Pancreas (tissue), 10 donors: ENCODE measurements at regions not wholly inside any gene's neighbourhood (a gene's known extent, or its start where the extent isn't known, plus 50 kb on each side); places are given as distances from the start of the nearest gene placed in this dataset.

Source experiments
- ATAC-seq, 4 donors: fragments of 200-7000 bp; cut with Tn5 transposase; one replicate each; pipeline versions ENCODE4 v1.8.0 to v1.9.1; 2020; ENCODE audit warnings: mild to moderate bottlenecking in 4 of 4, moderate library complexity in 4 of 4
- DNase-seq, 6 donors: peaks; one replicate each; pipeline ENCODE4 v3.0.0-alpha.2; 2020
- FAIRE-seq: peaks from 2 replicates; lab custom pipeline; 2012; peaks lifted over from hg19 to GRCh38; lab: Jason Lieb, UNC
- H3K27ac ChIP-seq, 4 donors: fragments of 200-600 bp; sonication (generic); 1 replicate in 3 of 4; 2 replicates in 1 of 4; pipeline versions ENCODE4 v1.5.0 to v1.8.0; 2020
- H3K27me3 ChIP-seq, 4 donors: fragments of 200-600 bp; one replicate each; pipeline ENCODE4 v1.8.0; 2021
- H3K36me3 ChIP-seq, 3 donors: fragments of 200-600 bp; sonication (generic) in 1 of 3; one replicate each; pipeline versions ENCODE4 v1.5.0 to v1.8.0; 2020 to 2021
- H3K4me1 ChIP-seq, 3 donors: fragments of 200-600 bp; one replicate each; pipeline ENCODE4 v1.8.0; 2021
- H3K4me3 ChIP-seq, 4 donors: fragments of 200-600 bp; sonication (generic) in 2 of 4; one replicate each; pipeline versions ENCODE4 v1.5.0 to v1.8.0; 2020 to 2021
- H3K9me3 ChIP-seq, 4 donors: fragments of 200-600 bp; one replicate each; pipeline ENCODE4 v1.8.0; 2021
- WGBS, 2 donors: extraction: QIAGEN DNeasy Blood & Tissue Kit; methylation state at CpG; one replicate each; pipeline ENCODE4 v1.1.7; 2013; 5-methylcytosine and 5-hydroxymethylcytosine counted together
- intact Hi-C, 3 donors: fragments of 100-400 bp; cut with DNase I; formaldehyde crosslinking; loops; one replicate each; pipeline versions ENCODE4 v1.11.1 to v1.14.2; 2022
- TF ChIP-seq, protein P1 (sequence below), 4 donors: fragments of 200-600 bp; sonication (generic) in 3 of 4; IDR thresholded peaks; one replicate each; pipeline versions ENCODE4 v1.5.0 to v1.8.0; 2021; ENCODE audit warnings: antibody characterized with exemption in 4 of 4
- donor health status: healthy with polysubstance abuse.
- donor health status: DM: no; HTN: no; CAD: no; lungs with moderate emphysema.
- donor health status: DM: no; HTN: no; CAD: no.
- donor health status: control.
- donor health status: control.
- donor health status: Bipolar disorder and iron deficiency.
- donor health status: DM: yes; HTN: yes; CAD: no.
- donor health status: DM: no; HTN: no; CAD: no.
- donor health status: DM: no; HTN: no; CAD: no.
- donor health status: DM: yes; HTN: yes; CAD: no.

DNA sequence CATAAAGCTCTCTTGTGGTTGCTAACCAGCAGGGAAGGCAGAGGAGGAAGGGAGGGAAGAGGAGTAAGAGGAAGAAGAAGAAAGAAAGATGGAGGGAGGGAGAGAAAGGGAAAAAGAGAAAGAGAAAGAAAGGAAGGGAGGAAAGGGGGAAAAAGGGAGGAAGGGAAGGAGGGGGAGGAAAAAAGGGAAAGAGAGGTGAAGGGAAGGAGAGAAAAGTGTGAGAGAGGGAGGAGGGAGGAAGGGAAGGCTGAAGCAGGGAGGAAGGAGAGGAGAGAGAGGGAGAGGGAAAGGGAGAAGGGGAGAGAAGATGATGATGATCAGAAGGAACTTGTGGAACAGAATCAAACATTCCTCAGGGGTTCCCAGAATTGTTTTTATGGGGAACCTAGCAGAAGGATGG lies 57.5 kb upstream of the TOX2 start:
- H3K27ac ChIP-seq = no peak overlapping the region
- H3K36me3 ChIP-seq = no peaks in the 10 kb centered on the region
- no peak overlapping the region for H3K4me3 ChIP-seq
- no peak for FAIRE-seq
- no peaks in the 10 kb centered on the region for H3K4me1 ChIP-seq
- no peaks in the 10 kb centered on the region for H3K9me3 ChIP-seq
- no peak for DNase-seq
- H3K27me3 ChIP-seq = peaks cover 0 to 6% (median 0%) of the 10 kb centered on the region in 4 donors
- TF ChIP-seq, protein P1, sequence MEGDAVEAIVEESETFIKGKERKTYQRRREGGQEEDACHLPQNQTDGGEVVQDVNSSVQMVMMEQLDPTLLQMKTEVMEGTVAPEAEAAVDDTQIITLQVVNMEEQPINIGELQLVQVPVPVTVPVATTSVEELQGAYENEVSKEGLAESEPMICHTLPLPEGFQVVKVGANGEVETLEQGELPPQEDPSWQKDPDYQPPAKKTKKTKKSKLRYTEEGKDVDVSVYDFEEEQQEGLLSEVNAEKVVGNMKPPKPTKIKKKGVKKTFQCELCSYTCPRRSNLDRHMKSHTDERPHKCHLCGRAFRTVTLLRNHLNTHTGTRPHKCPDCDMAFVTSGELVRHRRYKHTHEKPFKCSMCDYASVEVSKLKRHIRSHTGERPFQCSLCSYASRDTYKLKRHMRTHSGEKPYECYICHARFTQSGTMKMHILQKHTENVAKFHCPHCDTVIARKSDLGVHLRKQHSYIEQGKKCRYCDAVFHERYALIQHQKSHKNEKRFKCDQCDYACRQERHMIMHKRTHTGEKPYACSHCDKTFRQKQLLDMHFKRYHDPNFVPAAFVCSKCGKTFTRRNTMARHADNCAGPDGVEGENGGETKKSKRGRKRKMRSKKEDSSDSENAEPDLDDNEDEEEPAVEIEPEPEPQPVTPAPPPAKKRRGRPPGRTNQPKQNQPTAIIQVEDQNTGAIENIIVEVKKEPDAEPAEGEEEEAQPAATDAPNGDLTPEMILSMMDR (IDR thresholded peaks at IDR 0.05) = no peak
- intact Hi-C loops = no loop called here
- ATAC-seq = no peak

DNA sequence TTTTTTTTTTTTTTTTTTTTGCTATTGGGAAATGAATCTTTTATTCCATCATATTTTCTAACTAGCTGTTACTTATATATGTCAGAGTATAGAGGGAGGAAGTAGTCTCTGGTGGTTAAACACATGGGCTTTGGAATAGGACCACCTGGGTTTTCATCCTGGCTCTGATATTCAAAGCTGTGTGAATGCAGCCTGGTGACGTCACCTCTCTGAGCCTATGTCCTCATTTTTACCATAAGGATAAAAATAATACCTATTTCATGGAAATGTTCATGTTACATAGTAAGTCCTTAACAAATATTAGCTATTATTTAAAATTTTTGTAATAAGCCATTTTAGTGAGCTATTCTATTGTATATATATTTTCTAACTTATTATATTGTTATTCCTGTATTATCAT lies 58.8 kb upstream of the TOX2 start:
- TF ChIP-seq, protein P1 (IDR thresholded peaks at IDR 0.05) = no peak
- FAIRE-seq (no peak), DNase-seq (no peak), ATAC-seq (no peak)
- Histone ChIP-seq H3K27me3 (no peaks in the 10 kb centered on the region), H3K9me3 (no peaks in the 10 kb centered on the region), H3K27ac (no peak overlapping the region), H3K4me1 (no peaks in the 10 kb centered on the region), H3K36me3 (no peaks in the 10 kb centered on the region), H3K4me3 (no peak overlapping the region)
- WGBS, 2 donors = 62 to 86% methylated on average over 1 of the region's 1 CpG
- intact Hi-C loops = no loop called here

- ATAC-seq (no peak), FAIRE-seq (no peak), DNase-seq (no peak)
- TF ChIP-seq, protein P1 (IDR thresholded peaks at IDR 0.05) = no peak
- Histone ChIP-seq H3K27me3 (no peaks in the 10 kb centered on the region), H3K4me3 (no peak overlapping the region), H3K4me1 (no peaks in the 10 kb centered on the region), H3K27ac (no peak overlapping the region), H3K9me3 (no peaks in the 10 kb centered on the region), H3K36me3 (no peaks in the 10 kb centered on the region)
- WGBS, 2 donors = 85 to 89% methylated on average over 6 of the region's 6 CpGs
- intact Hi-C loops = no loop called here
Observed at GRCh38 chr20:43853918-43854317, 60.7 kb upstream of the TOX2 start.

DNA sequence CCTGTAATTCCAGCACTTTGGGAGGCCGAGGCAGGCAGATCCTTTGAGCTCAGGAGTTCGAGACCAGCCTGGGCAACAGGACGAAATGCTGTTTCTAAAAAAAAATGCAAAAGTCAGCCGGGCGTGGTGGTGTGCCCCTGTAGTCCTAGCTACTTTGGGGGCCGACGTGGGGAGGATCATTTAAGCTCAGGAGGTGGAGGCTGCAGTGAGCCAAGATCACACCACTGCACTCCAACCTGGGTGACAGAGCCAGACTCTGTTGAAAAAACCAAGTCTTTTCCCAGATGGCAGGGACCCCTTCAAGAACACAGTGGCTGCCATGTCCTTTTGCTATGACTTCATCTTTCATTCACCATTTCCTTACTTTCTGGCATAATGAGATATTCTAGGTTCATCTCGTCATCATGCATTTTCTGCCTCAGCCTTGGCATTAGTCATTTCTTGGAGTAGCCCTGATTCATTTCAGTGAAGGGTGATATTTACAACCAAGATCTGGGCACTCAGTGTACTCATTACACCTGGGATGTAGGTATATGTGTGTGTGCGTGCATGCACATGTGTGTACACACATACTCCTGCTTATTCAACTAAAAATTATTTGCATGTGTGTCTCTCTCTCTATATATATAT lies 61.4 kb upstream of the TOX2 start:
- H3K27me3 ChIP-seq = no peaks in the 10 kb centered on the region
- H3K4me3 ChIP-seq = no peak overlapping the region
- no peak for FAIRE-seq
- H3K9me3 ChIP-seq = no peaks in the 10 kb centered on the region
- no peak for ATAC-seq
- 61 to 72% methylated on average over 9 of the region's 9 CpGs for WGBS, 2 donors
- DNase-seq = no peak
- H3K27ac ChIP-seq = no peak overlapping the region
- H3K4me1 ChIP-seq = no peaks in the 10 kb centered on the region
- no peaks in the 10 kb centered on the region for H3K36me3 ChIP-seq
- intact Hi-C loops = no loop called here
- TF ChIP-seq, protein P1 (IDR thresholded peaks at IDR 0.05) = no peak

- DNase-seq (no peak), FAIRE-seq (no peak), ATAC-seq (peak in 2 of 4 donors; percentile 27 to 39)
- Histone ChIP-seq H3K27ac (no peak overlapping the region), H3K27me3 (peaks cover 0 to 2% (median 0%) of the 10 kb centered on the region in 4 donors), H3K4me1 (no peaks in the 10 kb centered on the region), H3K36me3 (no peaks in the 10 kb centered on the region), H3K4me3 (no peak overlapping the region), H3K9me3 (no peaks in the 10 kb centered on the region)
- TF ChIP-seq, protein P1 (IDR thresholded peaks at IDR 0.05) = no peak
- WGBS, 2 donors = 69 to 72% methylated on average over 13 of the region's 13 CpGs
- intact Hi-C loops = no loop called here
Observed at GRCh38 chr20:43849496-43850186, 65.0 kb upstream of the TOX2 start.
